ENCODE measurements at regions not wholly inside any gene's neighbourhood (a gene's known extent, or its start where the extent isn't known, plus 50 kb on each side); places are given as distances from the start of the nearest gene placed in this dataset.
"Not testable (repeated sequence)": the region's sequence is repeated elsewhere in the genome, so short reads cannot be mapped to it uniquely, and the experiment has no call there.

GRCh38 chr16:26627958-26628357, 438.8 kb upstream of the C16orf82 start:
- no peaks in the 10 kb centered on the region for H3K36me3 ChIP-seq (ENCODE audit: low read depth)
- no peak overlapping the region for H3K9ac ChIP-seq
- no peak for DNase-seq
- no peak for TF ChIP-seq EZH2phosphoT487 (IDR thresholded peaks at IDR 0.05; ENCODE audit: insufficient read depth, low read depth)
- no peak for TF ChIP-seq EZH2 (IDR thresholded peaks at IDR 0.05; ENCODE audit: insufficient read depth, poor library complexity, severe bottlenecking)
- H3K79me2 ChIP-seq (ENCODE audit: insufficient read depth) = no peaks in the 10 kb centered on the region
- WGBS, 2 experiments (ENCODE audit: low coverage in 1 of 2, low lambda C conversion rate in 2 of 2, missing lambda C conversion rate in 2 of 2) = 29 to 62% methylated on average over 1 of the region's 1 CpG
- H3K4me2 ChIP-seq (ENCODE audit: unreplicated experiment) = no peak overlapping the region
- no peaks in the 10 kb centered on the region for H3F3A ChIP-seq (ENCODE audit: insufficient read depth)
- in situ Hi-C loops (cut with MboI) = no loop called here
- H3K27ac ChIP-seq = no peak overlapping the region
- H3K4me3 ChIP-seq = no peak overlapping the region
- H2AFZ ChIP-seq = no peak overlapping the region
- no peaks in the 10 kb centered on the region for H3K4me1 ChIP-seq (ENCODE audit: insufficient read depth)
- no peaks in the 10 kb centered on the region for H3K27me3 ChIP-seq (replicated peaks; ENCODE audit: insufficient read depth)
- H3K9me2 ChIP-seq (ENCODE audit: insufficient read depth) = no peaks in the 10 kb centered on the region
- H4K20me1 ChIP-seq (ENCODE audit: insufficient read depth) = no peaks in the 10 kb centered on the region
- H3K9me3 ChIP-seq (ENCODE audit: low read depth) = no peaks in the 10 kb centered on the region

- H3K36me3 ChIP-seq (ENCODE audit: low read depth); H3K4me1 ChIP-seq (ENCODE audit: insufficient read depth); H3K9me3 ChIP-seq (ENCODE audit: low read depth); H3F3A ChIP-seq (ENCODE audit: insufficient read depth); H3K4me2 ChIP-seq (ENCODE audit: unreplicated experiment); H4K20me1 ChIP-seq (ENCODE audit: insufficient read depth); H3K27ac ChIP-seq; H3K9me2 ChIP-seq (ENCODE audit: insufficient read depth); H2AFZ ChIP-seq; H3K79me2 ChIP-seq (ENCODE audit: insufficient read depth); in situ Hi-C loops (cut with MboI); H3K27me3 ChIP-seq (replicated peaks; ENCODE audit: insufficient read depth); H3K4me3 ChIP-seq; H3K9ac ChIP-seq; DNase-seq: not testable (repeated sequence)
Observed at GRCh38 chr16:26631365-26631764, 435.4 kb upstream of the C16orf82 start.

GRCh38 chr16:26642047-26642664, 424.6 kb upstream of the C16orf82 start:
- no peaks in the 10 kb centered on the region for H3K9me2 ChIP-seq (ENCODE audit: insufficient read depth)
- no peaks in the 10 kb centered on the region for H3K36me3 ChIP-seq (ENCODE audit: low read depth)
- TF ChIP-seq EZH2 (IDR thresholded peaks at IDR 0.05; ENCODE audit: insufficient read depth, poor library complexity, severe bottlenecking) (no peak), EZH2phosphoT487 (IDR thresholded peaks at IDR 0.05; ENCODE audit: insufficient read depth, low read depth) (no peak)
- H3K9me3 ChIP-seq (ENCODE audit: low read depth) = no peaks in the 10 kb centered on the region
- H2AFZ ChIP-seq = no peak overlapping the region
- no peak overlapping the region for H3K9ac ChIP-seq
- H4K20me1 ChIP-seq (ENCODE audit: insufficient read depth) = no peaks in the 10 kb centered on the region
- H3K79me2 ChIP-seq (ENCODE audit: insufficient read depth) = no peaks in the 10 kb centered on the region
- no peak overlapping the region for H3K4me3 ChIP-seq
- no peak overlapping the region for H3K27ac ChIP-seq
- H3K4me1 ChIP-seq (ENCODE audit: insufficient read depth) = no peaks in the 10 kb centered on the region
- no peaks in the 10 kb centered on the region for H3F3A ChIP-seq (ENCODE audit: insufficient read depth)
- no peak for DNase-seq
- no peak overlapping the region for H3K4me2 ChIP-seq (ENCODE audit: unreplicated experiment)
- 41 to 45% methylated on average over 5 of the region's 5 CpGs for WGBS, 2 experiments (ENCODE audit: low coverage in 1 of 2, low lambda C conversion rate in 2 of 2, missing lambda C conversion rate in 2 of 2)
- no peaks in the 10 kb centered on the region for H3K27me3 ChIP-seq (replicated peaks; ENCODE audit: insufficient read depth)
- in situ Hi-C loops (cut with MboI) = no loop called here

GRCh38 chr16:26643519-26643918, 423.2 kb upstream of the C16orf82 start:
- in situ Hi-C loops (cut with MboI) = no loop called here
- WGBS, 2 experiments (ENCODE audit: low coverage in 1 of 2, low lambda C conversion rate in 2 of 2, missing lambda C conversion rate in 2 of 2) = 0 to 4% methylated on average over 3 of the region's 3 CpGs

GRCh38 chr16:26644912-26645543, 421.7 kb upstream of the C16orf82 start:
- Histone ChIP-seq H3K4me1 (ENCODE audit: insufficient read depth) (no peaks in the 10 kb centered on the region), H3K9me2 (ENCODE audit: insufficient read depth) (no peaks in the 10 kb centered on the region), H3K4me3 (no peak overlapping the region), H3K9ac (no peak overlapping the region), H3K79me2 (ENCODE audit: insufficient read depth) (no peaks in the 10 kb centered on the region), H2AFZ (no peak overlapping the region), H4K20me1 (ENCODE audit: insufficient read depth) (no peaks in the 10 kb centered on the region), H3K27ac (no peak overlapping the region), H3K36me3 (ENCODE audit: low read depth) (no peaks in the 10 kb centered on the region), H3F3A (ENCODE audit: insufficient read depth) (no peaks in the 10 kb centered on the region), H3K9me3 (ENCODE audit: low read depth) (no peaks in the 10 kb centered on the region), H3K27me3 (replicated peaks; ENCODE audit: insufficient read depth) (no peaks in the 10 kb centered on the region), H3K4me2 (ENCODE audit: unreplicated experiment) (no peak overlapping the region)
- in situ Hi-C loops (cut with MboI) = no loop called here
- TF ChIP-seq EZH2phosphoT487 (IDR thresholded peaks at IDR 0.05; ENCODE audit: insufficient read depth, low read depth) = no peak
- no peak for TF ChIP-seq EZH2 (IDR thresholded peaks at IDR 0.05; ENCODE audit: insufficient read depth, poor library complexity, severe bottlenecking)
- no peak for DNase-seq
- WGBS, 2 experiments (ENCODE audit: low coverage in 1 of 2, low lambda C conversion rate in 2 of 2, missing lambda C conversion rate in 2 of 2) = 53 to 54% methylated on average over 11 of the region's 11 CpGs

More at GRCh38 chr16:26643519-26643918, 423.2 kb upstream of the C16orf82 start:
- H3K79me2 ChIP-seq (ENCODE audit: insufficient read depth) = no peaks in the 10 kb centered on the region
- no peaks in the 10 kb centered on the region for H4K20me1 ChIP-seq (ENCODE audit: insufficient read depth)
- no peaks in the 10 kb centered on the region for H3K4me1 ChIP-seq (ENCODE audit: insufficient read depth)
- no peak overlapping the region for H2AFZ ChIP-seq
- peak; percentile 45 for DNase-seq
- H3K9me2 ChIP-seq (ENCODE audit: insufficient read depth) = no peaks in the 10 kb centered on the region
- H3K4me3 ChIP-seq = no peak overlapping the region
- H3K9me3 ChIP-seq (ENCODE audit: low read depth) = no peaks in the 10 kb centered on the region
- H3K9ac ChIP-seq = no peak overlapping the region
- TF ChIP-seq EZH2phosphoT487 (IDR thresholded peaks at IDR 0.05; ENCODE audit: insufficient read depth, low read depth) = no peak
- no peak for TF ChIP-seq EZH2 (IDR thresholded peaks at IDR 0.05; ENCODE audit: insufficient read depth, poor library complexity, severe bottlenecking)
- H3K27me3 ChIP-seq (replicated peaks; ENCODE audit: insufficient read depth) = no peaks in the 10 kb centered on the region
- no peak overlapping the region for H3K4me2 ChIP-seq (ENCODE audit: unreplicated experiment)
- H3K27ac ChIP-seq = no peak overlapping the region
- H3K36me3 ChIP-seq (ENCODE audit: low read depth) = no peaks in the 10 kb centered on the region
- H3F3A ChIP-seq (ENCODE audit: insufficient read depth) = no peaks in the 10 kb centered on the region
